Loucy (cell line): ENCODE measurements at regions not wholly inside any gene's neighbourhood (a gene's known extent, or its start where the extent isn't known, plus 50 kb on each side); places are given as distances from the start of the nearest gene placed in this dataset.

Source experiments
- EZH2phosphoT487 ChIP-seq: fragments of 200-600 bp; IDR thresholded peaks from 2 replicates; pipeline ENCODE4 v1.6.1; 2018; ENCODE audit warnings: antibody characterized with exemption, mild to moderate bottlenecking, moderate library complexity, borderline replicate concordance
- TF ChIP-seq, protein P1 (sequence below): fragments of 200-600 bp; sonication (generic); conservative IDR thresholded peaks from 2 replicates; pipeline ENCODE4 v1.5.1; 2014; ENCODE audit warnings: mild to moderate bottlenecking, antibody characterized with exemption, low read length

- TF ChIP-seq EZH2phosphoT487, result no peak
- TF ChIP-seq, protein P1, sequence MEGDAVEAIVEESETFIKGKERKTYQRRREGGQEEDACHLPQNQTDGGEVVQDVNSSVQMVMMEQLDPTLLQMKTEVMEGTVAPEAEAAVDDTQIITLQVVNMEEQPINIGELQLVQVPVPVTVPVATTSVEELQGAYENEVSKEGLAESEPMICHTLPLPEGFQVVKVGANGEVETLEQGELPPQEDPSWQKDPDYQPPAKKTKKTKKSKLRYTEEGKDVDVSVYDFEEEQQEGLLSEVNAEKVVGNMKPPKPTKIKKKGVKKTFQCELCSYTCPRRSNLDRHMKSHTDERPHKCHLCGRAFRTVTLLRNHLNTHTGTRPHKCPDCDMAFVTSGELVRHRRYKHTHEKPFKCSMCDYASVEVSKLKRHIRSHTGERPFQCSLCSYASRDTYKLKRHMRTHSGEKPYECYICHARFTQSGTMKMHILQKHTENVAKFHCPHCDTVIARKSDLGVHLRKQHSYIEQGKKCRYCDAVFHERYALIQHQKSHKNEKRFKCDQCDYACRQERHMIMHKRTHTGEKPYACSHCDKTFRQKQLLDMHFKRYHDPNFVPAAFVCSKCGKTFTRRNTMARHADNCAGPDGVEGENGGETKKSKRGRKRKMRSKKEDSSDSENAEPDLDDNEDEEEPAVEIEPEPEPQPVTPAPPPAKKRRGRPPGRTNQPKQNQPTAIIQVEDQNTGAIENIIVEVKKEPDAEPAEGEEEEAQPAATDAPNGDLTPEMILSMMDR, result no peak
These were observed 1028.1 kb downstream of the C4orf33 start for GRCh38 chr4:130124066-130124465.
